ENCODE measurements at regions not wholly inside any gene's neighbourhood (a gene's known extent, or its start where the extent isn't known, plus 50 kb on each side); places are given as distances from the start of the nearest gene placed in this dataset.
"Not testable (repeated sequence)": the region's sequence is repeated elsewhere in the genome, so short reads cannot be mapped to it uniquely, and the experiment has no call there.

DNA sequence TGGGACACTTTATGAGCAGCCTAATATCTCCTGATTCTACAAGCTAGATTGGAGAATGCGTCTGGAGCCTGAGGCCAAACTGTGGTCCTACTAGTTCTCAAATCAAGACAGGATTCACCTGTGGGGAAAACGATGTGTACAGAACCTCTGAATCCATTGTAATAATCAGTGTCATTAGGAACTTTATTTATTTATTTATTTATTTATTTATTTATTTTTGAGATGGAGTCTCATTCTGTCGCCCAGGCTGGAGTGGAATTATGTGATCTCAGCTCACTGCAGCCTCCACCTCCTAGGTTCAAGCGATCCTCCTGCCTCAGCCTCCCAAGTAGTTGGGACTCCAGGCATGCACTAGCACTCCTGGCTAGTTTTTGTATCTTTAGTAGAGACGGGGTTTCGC lies 52.6 kb upstream of the KIF26B start:
- not testable (repeated sequence) for DNase-seq

DNA sequence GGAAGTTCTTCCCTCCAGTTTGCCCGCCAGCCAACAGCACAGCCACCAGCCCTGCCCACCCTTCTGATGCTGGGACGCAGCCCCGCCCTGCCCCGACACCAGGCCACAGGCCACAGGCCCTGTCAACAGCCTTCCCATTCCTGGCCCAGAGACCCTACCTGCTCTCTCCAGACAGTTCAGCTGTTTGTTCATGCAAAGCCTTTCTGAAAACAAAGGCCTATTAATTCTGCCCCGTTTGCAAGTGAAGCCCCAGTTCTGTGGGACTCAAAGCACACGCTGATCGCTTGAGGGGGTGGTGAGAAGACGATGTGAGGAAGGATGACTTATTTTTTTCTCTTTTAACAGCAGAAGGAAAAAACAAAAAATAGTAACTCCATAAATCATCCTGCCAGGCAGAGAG lies 55.4 kb upstream of the KIF26B start:
- no peak for DNase-seq

DNA sequence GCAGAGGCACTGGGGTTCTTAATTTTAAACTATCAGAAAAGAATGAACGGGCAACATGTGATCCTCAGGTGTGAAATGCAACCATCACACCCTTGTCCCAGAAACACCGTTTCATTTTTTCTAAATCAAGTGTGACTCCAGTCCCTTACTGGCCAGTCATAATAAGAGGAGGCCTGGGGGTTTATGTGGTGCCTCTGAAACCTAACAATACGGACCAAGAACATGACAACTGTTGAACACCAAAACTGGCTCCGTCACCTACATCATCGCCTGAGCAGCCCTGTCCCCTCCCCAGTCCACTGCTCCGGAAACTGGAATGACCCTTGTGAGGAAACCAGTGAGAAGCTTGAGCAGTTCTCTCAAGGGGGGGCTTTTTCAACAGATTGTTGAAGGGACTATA lies 55.9 kb upstream of the KIF26B start:
- no peak for DNase-seq

DNA sequence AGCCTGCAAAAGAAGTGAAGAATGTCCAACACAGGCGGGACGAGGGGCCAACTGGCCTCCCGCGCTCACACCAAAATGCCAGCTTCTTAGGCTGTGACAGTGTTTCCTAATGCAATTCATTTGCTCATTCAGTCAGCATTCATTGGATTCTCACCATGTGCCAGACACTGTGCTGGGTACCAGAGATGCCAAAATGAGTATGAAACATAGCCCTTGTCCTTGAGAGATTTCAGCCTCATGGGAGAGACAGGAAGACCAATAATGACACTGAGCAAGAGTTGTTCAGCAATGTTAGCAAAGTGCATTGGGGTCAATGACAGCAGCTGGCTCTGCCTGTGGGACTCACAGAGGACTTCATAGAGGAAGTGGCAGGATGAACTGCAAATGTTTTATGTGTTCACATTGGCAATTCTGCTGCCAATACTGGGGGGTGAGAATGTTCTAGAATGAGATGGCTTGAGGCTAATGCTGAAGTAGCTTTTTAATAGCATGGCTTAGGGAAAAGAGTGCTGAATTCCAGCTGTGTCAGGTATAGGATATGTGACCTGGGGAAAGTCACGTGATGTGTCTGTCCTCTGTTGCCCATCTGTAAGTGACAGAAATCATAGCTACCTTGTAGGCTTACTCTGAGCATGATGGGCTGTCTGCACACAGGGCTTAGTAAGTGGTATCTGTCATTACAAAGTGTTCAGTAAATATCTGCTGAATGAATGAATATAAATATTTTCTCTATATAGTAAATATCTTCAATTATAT lies 58.3 kb upstream of the KIF26B start:
- DNase-seq = no peak

DNA sequence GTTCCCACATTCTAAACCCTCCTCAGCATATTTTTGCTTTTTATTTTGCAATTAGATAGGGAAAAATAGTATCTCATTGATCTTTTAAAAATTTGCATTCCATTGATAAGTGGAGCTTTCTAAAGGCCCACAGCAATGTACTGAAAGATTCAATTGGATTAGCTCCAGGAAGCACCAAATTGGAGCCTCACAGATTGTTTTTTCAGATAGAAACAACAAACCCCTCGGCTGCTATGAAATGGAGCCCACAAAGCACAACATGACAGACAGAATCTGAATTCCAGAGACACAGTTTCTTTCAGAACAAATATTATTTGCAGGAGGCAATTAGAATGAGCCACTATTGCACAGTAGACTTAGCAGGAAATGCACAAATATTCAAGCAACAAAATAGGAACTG lies 58.9 kb upstream of the KIF26B start:
- DNase-seq = no peak

DNA sequence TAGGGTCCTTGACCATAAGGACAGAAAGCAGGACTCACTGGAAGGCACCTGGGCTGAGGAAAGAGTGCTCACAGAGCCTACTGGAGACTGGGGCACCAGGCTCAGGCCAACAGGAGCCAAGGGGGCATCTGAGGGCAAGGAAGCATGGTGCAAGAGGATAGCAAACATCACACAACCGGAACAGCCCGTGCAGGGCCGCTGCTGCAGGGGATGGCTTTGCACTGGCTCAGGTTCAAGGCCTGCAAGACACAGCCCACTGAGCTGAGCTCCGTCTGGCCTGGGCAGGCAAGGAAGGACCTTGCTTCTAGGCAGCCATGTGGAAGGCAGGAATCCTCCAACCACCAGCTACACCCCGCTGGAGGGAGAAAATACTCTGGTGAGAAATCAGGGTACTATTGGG lies 59.8 kb upstream of the KIF26B start:
- no peak for DNase-seq

DNA sequence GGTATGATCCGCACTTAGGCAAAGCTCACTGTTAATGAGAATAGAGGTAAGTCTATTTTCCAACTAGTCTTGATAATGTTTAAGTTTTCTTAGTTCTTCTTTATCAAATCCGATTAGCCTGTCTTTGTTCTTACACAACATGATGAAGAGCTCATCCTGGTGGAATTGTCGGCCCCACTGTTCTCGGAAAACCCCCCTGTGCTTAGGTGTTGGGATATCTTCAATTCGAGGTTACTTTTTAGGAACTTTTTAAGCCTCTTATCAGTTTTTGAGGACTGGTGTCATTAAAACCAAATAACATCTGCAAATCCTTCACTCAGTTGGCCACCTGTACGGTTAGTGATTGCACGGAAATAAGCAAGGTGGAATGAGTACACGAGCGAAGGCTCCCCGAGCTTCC lies 60.7 kb upstream of the KIF26B start:
- DNase-seq = no peak

DNA sequence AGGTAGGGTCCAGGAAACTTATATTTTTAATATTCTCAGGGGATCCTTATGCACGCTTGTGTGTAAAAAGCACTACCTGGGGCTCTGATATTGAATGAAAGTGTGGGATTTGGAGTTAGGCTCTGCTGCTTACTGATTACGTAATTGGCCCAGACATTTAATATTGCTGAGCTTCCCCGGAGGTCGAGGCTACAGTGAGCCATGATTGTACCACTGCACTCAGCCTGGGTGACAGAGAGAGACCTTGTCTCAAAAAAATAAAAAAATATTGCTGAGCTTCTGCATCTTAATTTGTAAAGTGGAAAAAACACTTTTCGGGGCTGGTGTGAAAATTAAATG lies 62.2 kb upstream of the KIF26B start:
- no peak for DNase-seq

DNA sequence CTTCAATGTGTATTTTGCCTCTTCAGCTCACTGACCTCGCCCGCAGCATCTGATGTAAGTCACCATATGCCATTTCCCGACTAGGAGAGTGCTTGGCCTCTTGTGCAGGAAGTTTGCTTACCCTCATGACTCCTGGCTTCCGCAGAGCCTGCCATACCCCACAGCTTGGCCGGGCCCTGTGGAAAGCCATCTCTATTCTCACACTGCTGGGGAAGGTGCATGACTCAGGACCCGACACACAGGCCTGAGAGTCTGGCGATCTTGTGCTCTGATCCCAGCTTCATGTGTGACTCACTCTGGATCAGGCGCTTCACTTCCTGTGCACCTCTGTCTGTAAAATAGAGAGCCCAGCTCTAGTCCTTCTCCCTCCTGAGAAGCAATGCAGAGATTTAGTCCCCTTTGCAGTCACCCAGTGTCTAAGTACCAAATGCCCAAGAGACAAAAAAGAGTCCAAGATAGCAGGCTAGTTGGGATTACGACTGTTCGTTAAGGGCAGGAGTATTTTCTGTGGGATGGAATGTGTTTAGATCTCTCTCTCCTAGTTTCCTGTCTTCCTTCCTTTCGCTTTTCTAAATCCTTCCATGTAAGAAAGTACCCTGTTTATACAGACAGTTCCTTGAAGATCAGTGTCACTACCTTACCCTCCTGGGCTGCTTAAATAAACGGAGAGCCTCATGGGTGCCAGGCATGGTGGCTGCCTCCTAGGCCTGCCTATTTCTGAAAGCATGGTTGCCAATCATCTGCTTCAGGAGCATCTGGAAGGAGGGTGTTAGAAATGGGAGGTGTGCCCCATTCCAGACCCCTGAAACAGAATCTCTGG lies 62.8 kb upstream of the KIF26B start:
- DNase-seq = no peak

DNA sequence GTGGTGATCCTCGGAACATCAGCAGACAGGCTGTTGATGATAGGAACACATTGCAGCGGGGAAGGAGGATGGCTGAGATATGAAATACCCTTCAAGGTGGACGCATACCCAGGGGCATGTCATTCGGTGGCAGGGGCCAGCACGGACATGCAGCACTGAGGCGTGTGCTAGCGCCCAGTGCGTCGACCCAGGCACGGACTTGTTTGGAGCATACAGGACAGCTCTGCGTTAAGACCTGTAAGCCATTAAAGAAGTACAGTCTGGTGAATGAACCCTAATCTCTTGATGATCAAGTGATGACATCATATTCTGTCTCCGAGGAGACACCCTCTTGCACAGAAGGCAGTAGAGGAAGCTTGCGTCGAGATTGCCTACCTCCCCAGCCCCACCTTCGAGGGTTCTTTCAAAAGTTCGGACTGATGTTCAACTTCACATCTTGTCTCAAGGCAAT lies 63.6 kb upstream of the KIF26B start:
- DNase-seq = no peak

DNA sequence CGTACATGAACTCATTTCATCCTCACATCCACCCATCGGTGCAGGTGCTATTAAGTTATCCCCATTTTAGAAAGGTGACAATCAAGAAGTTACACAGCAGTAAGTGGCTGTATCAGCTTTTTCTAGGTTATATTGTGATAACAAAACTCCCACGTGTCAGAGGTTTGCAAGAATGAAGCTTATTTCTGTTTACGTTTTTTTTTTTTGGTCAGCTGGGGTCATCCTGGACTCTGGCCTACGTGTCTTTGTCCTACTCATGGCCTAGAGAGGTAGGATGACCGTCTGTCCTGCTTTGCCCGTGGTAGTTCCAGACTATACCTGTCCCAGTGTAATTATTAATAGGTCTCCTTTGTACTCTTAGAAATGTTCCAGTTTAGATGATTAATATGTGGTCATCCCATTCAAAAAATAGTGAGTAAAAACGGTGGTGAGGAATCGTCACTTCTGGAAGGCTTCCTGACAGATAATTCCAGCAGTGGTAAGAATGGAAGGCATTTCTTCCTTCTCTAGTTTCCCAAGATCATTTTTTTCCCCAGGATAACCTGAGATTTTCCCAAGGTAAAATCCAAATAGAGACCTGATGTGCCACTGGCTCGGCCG lies 64.2 kb upstream of the KIF26B start:
- no peak for DNase-seq

DNA sequence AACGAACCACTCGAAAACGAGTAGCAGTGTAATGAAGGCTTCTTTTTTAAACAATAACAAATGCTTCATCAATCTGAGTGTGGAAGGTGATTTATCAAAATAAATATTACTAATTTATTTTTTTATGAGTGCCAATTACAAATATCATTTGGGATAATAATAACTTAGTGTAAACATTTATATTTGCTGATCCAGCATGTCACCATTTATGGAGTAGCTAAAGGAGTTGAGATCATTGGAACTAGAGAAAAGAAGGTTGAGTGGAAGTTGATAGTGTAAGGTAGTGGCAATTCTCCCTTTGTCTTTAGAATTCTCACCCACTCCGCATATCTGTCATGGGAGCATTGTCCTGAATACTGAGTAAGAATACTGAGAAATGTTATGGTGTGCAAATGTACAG lies 67.1 kb upstream of the KIF26B start:
- no peak for DNase-seq

DNA sequence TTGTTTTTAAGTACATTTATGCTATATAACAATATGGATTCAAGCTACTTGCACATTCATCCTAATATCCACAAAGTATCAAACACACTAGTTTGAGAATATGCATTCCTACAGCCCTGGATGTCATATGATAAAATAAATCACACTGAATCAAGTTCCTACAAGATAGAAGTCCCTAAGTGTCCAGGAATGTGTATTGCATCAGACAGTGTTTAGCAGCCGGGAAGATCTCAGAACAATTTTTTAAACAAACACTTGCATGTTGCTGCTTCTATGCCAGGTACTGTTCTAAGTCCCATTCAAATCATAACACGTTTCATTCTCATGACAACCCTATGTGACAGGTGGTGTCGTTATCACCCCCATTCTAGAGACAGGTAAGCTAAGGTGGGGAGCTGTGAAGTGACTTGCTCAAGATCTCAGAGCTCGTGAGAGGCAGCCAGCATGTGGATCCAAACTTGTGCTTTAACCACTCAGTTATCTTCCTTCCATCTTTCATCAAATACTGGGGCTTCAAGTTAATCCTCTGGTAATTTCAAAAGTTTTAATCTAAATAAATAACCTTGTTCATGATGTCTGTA lies 68.3 kb upstream of the KIF26B start:
- DNase-seq = no peak

DNA sequence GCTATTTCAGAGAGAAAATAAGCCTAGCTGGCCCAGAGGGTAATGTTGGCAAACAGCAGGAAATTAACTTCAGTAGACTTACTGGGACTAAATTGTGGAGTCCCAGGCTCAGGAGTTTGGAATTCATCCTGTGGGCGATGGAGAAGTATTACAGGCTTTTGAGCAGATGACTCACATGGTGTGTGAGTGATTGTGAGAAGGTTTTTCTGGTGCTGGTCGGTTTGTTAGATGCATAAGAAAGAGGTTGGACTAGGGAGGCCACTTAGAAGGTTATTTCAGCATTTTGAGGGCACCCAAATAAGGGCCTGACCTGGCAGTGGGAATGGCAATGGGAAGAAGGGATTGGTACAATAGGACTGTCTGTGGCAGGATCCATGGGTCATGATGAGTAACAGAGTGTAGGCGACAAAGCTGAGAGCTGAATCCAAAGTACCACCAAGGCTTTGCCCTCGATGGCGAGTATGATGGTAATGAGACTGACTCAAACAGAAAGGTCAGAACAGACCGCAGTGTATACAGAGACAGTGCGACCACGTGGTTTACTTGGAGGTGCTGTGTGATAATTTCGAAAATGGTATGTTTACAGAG lies 69.2 kb upstream of the KIF26B start:
- DNase-seq = no peak

DNA sequence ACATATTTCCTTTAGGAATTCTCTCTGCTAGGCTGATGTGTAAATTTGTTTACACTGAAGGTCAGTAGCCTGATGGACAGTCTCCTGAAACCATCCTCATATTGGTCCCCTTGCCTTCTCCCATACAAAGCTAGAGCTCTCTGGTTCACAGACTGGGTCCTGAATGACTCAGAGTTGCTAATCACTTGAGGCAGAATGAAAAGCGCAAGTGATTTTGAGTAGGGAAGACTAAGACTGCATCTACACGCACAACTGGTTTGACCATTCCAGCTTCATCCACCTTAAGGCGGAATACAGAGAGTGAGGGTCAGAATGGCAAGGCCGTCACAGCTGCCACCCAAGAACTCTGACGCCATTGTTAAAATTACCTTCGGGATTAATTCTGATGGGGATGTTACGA lies 70.2 kb upstream of the KIF26B start:
- no peak for DNase-seq

DNA sequence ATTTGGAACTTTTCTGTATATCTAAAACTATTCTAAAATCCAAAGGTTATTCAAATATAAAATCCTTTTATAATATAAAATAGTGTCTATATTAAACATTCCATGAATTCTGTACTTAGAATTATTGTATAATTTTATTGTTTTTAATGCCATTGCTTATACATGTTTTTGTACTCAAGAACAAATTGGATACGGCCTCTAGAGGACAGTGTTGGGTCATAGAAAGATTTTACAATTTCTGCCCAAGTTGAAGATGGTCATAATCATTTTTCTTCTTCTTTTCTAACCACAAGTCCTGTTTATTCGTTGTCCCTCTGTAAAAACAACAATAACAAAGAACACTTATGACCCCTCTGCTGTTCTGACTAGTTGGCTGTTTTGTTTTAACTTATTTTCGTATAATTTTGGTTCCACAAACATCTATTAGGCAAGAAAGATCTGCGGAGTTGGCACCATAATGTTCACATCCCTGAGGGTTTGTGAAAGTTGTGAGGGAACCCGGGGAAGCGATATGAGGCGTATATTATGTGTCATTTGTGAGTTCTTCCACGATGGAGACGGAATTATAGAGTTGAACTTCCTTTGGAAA lies 75.7 kb upstream of the KIF26B start:
- DNase-seq = no peak

DNA sequence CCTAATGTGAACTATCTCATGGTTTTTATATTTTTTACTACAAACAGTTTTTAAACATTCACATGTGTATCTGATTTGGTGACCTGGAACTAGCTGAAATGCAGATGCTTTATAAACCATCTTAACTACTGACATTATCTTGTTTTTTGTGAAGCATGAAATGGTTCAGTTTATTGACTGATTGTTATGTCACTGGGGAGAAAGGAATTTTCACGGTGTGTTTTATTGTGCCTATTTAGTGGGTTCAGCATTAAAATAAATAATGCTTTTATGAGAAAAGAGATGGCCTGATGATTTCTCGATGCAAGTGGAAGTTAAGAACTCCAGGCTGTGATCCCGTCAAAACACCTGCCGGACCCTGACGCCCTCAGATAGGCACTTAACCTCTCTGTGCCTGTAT lies 79.9 kb upstream of the KIF26B start:
- no peak for DNase-seq

DNA sequence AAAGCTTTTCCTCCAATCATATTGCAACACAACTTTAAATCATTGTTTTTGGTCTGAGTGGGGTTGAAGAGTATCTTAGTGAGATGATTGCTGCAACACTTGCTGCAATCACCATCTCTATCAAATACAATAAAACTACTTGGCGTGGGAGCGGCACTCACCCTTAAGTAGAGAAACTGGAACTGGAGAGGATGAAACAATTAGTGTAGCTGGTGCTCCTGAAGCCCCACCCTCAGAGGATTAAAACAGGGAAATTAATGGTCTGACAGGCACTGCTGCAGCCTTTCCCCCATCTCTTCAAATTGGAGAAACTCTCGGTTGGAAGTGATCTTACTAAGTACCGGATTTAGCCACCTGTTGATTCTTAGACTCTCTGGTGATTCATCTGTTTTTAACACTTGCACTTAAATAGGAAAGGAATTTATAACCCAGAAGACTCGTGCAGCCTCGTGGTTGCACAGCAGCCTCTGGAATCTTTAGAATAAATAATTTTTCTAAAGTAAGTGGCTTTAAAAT lies 80.5 kb upstream of the KIF26B start:
- DNase-seq = no peak

DNA sequence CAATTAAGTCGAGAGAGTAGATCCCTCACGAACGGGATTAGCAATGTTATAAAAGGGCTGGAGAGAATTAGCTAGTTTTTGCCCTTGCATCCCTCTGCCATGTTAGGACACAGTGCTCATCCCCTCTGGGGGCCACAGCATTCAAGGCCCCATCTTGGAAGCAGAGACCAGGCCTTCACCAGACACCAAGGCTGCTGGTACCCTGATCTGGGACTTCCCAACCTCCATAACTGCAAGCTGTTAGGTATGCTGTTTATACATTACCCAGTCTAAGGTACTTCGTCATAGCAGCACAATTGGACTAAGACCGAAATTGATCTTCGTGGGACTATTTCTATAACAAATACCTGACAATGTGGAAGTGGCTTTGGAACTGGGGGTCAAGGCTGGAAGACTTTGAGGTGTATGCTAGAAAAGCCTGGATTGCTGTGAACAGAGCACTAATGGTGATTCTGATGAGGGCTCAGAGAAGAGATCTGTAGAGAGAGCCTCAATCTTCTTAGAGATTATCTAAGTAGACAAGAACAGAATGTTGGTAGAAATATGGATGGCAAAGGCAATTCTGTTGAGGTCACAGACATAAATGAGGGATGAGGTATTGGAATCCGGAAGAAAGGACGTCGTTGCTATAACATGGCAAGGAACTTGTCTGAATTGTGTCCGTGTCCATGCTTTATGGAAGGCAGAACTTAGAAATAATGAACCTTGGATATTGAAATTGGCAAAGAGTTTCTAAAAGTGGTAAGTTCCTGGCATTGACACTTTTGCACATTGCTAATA lies 83.8 kb upstream of the KIF26B start:
- DNase-seq = no peak

DNA sequence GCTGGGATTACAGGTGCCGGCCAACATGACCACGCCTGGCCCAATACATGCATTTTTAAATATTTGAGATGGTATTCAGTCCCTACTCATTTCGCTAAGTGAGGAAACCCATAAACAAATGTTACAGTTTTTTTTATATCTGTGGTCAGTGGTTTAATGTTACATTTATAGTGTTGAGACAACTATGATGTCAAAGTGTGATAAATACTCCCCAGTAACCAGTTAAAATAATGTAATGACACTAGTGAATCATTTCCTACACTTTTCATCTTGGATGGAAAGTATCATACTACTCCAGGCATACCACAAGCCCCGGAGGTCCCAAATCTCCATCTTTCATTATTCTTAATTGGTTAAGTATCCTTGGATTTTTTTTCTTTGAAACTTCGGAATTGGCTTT lies 87.5 kb upstream of the KIF26B start:
- DNase-seq = no peak

DNA sequence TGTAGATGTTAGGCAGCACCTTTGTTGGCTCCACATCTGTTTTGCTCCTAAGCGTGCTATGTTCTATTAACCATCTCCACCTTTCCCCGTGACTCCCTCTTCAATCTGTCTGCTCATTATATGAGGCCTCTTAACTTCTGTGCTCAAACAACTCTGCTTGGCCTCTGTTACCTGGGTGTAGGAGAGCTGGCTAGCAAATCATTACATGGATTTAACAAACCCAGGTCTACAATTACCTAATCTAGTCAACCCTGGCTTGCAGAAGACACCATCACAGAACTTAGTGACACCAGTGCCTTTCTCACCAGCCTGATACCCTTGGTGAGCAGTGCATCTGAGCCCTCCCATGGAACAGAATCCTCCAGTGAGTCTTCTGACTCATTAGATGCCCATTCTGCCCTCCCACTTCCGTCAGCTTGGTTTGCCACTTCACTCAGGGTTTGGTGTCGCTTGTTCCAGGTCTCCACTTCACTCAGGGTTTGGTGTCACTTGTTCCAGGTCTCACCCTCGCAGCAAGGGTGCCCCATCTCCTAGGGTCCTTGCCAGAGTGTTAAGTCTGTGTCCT lies 92.0 kb upstream of the KIF26B start:
- DNase-seq = no peak

DNA sequence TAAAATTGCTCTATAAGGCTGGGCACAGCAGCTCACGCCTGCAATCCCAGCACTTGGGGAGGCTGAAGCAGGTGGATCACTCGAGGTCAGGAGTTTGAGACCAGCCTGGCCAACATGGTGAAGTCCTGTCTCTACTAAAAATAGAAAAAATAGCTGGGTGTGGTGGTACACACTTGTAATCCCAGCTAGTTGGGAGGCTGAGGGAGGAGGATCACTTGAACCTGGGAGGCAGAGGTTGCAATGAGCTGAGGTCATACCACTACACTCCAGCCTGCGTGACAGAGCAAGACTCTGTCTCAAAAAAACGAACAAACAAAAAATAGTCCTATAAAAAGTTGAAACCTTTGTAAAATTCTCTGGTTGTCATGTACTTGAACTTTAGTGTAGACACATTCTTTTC lies 93.0 kb upstream of the KIF26B start:
- not testable (repeated sequence) for DNase-seq
